ENCODE measurements at regions not wholly inside any gene's neighbourhood (a gene's known extent, or its start where the extent isn't known, plus 50 kb on each side); places are given as distances from the start of the nearest gene placed in this dataset.

DNA sequence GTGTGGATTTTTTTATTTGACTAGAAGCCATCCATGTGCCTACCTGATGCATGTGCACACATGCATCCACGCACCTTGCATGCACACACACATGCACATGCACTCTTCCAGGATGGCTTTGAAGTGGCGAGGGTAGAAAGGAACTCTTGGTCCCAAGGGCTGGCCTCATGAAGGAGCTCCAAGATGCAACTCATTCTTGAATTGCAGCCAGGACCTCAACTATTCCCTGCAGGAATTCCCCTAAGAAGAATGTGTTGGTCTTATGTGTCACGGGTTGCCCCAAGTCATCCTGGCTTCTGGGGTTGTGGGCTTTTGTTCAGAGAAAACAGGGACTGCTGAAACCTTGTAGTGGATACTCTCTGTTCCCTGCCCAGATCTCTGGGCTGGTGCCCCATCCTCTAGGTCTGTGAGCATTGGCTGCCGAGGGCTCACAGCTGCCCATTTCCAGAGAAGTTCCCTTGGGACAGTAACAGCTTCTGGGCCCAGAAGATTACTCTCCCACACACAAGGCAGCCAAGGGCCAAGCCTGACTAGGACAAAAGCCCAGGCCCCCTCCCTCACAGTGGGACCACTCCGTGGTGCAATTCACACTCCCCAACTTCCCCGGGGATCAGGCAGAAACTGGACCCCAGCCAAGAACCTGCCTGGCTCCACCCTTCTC, 137.6 kb downstream of the COPS8 start (continued):
- TF ChIP-seq ATOH8 (CRISPR knock-in tag; IDR thresholded peaks at IDR 0.05; ENCODE audit: low read depth) (no peak), FOSB (CRISPR knock-in tag; IDR thresholded peaks at IDR 0.05) (no peak), EP300 (IDR thresholded peaks at IDR 0.05) (no peak; a peak in 1 of 5 replicates), FOXS1 (CRISPR knock-in tag; IDR thresholded peaks at IDR 0.05) (no peak), USF2 (IDR thresholded peaks at IDR 0.05) (no peak), HDAC2 (IDR thresholded peaks at IDR 0.05) (no peak), MYC (IDR thresholded peaks at IDR 0.05; ENCODE audit: borderline replicate concordance, low read length) (no peak), HOXB5 (CRISPR knock-in tag; IDR thresholded peaks at IDR 0.05) (no peak), CEBPB (IDR thresholded peaks at IDR 0.05) (0 out of 4 replicates have a peak, but pooled peaks of 1 of the 2 experiments have one; percentile 23), NFE2L2 (conservative IDR thresholded peaks at IDR 0.05; ENCODE audit: low read length) (no peak), HOXA7 (CRISPR knock-in tag; IDR thresholded peaks at IDR 0.05) (no peak), FOSL2 (IDR thresholded peaks at IDR 0.05) (no peak), FOSL2 (CRISPR knock-in tag; IDR thresholded peaks at IDR 0.05) (peak; percentile 33), ELK1 (IDR thresholded peaks at IDR 0.05; ENCODE audit: low read depth, low read length) (no peak), KDM1A (IDR thresholded peaks at IDR 0.05; ENCODE audit: low read depth) (no peak), BHLHE40 (IDR thresholded peaks at IDR 0.05; ENCODE audit: low read depth, low read length) (no peak), HEYL (CRISPR knock-in tag; IDR thresholded peaks at IDR 0.05) (no peak), ZSCAN20 (CRISPR knock-in tag; IDR thresholded peaks at IDR 0.05) (no peak), SMC3 (IDR thresholded peaks at IDR 0.05) (0 out of 3 replicates have a peak, but pooled peaks have one; percentile 15), BCL3 (IDR thresholded peaks at IDR 0.05) (no peak), NPAS2 (CRISPR knock-in tag; IDR thresholded peaks at IDR 0.05; ENCODE audit: borderline replicate concordance) (no peak), HMGXB4 (CRISPR knock-in tag; IDR thresholded peaks at IDR 0.05; ENCODE audit: borderline replicate concordance) (no peak), CBX8 (IDR thresholded peaks at IDR 0.05) (no peak)

GRCh38 chr2:237227190-237227589, 141.5 kb downstream of the COPS8 start:
- peak overlapping the region; percentile 50 to 83 for H3K27ac ChIP-seq
- TF ChIP-seq ELK1 (IDR thresholded peaks at IDR 0.05; ENCODE audit: low read depth, low read length) (no peak), SMC3 (IDR thresholded peaks at IDR 0.05) (no peak), CBX8 (IDR thresholded peaks at IDR 0.05) (no peak), HEYL (CRISPR knock-in tag; IDR thresholded peaks at IDR 0.05) (no peak), GATA3 (IDR thresholded peaks at IDR 0.05; ENCODE audit: borderline replicate concordance) (no peak), POLR2A (IDR thresholded peaks at IDR 0.05; ENCODE audit: low read length) (no peak), EHF (CRISPR knock-in tag; IDR thresholded peaks at IDR 0.05) (no peak), HMGXB4 (CRISPR knock-in tag; IDR thresholded peaks at IDR 0.05; ENCODE audit: borderline replicate concordance) (no peak), ZC3H11A (IDR thresholded peaks at IDR 0.05) (no peak)
- ChIA-PET POLR2A (no interaction called here), CTCF (interaction anchor here (1.2 kb wide), 1 partner anchor 183 kb away, joined by 3 read pairs; no protein-coding TSS in a partner anchor)
- H3K4me3 ChIP-seq: no peak overlapping the region
- 72% methylated on average over 2 of the region's 2 CpGs for WGBS (ENCODE audit: missing lambda C conversion rate)
- peaks cover 41% of the 10 kb centered on the region for H3K4me1 ChIP-seq
- no peaks in the 10 kb centered on the region for H3K9me3 ChIP-seq
- ATAC-seq (no peak), FAIRE-seq (no peak), DNase-seq (ENCODE audit: low read depth in 1 of 2, low spot score in 1 of 2) (no peak)
- peak overlapping the region; percentile 53 for H3K4me2 ChIP-seq

All from A549 (cell line).